ENCODE measurements at regions not wholly inside any gene's neighbourhood (a gene's known extent, or its start where the extent isn't known, plus 50 kb on each side); places are given as distances from the start of the nearest gene placed in this dataset.

DNA sequence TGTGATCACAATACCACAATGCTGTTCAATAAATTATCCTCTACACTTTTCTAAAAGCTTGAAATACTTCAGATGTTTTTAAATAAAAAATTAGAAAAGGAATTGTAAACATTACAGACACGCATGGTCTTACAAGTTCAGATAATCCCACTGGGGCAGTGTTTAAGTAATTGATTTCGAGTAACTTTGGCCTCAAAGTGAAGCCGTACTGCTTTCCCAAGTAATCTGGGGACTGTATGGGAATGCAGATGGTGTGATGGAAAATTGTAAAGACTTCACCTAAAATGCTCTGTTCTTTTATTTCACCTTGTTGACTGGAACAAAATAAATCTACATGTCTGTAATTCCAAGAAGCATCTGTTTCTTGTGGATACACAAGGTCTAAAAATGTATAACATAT is 401.7 kb upstream of the LYPLAL1 start:
- Mint-ChIP-seq H3K9me3 (peaks cover 0 to 5% of the 10 kb centered on the region in 2 donors), H3K4me1 (ENCODE audit: low read depth) (no peaks in the 10 kb centered on the region), H3K27ac (no peak overlapping the region), H3K36me3 (ENCODE audit: insufficient read depth in 2 of 2) (no peaks in the 10 kb centered on the region), H3K4me3 (no peak overlapping the region), H3K27me3 (ENCODE audit: low read depth) (no peaks in the 10 kb centered on the region)
- DNase-seq (no peak), ATAC-seq (replicated peaks in 1 of 2) (no peak)

DNA sequence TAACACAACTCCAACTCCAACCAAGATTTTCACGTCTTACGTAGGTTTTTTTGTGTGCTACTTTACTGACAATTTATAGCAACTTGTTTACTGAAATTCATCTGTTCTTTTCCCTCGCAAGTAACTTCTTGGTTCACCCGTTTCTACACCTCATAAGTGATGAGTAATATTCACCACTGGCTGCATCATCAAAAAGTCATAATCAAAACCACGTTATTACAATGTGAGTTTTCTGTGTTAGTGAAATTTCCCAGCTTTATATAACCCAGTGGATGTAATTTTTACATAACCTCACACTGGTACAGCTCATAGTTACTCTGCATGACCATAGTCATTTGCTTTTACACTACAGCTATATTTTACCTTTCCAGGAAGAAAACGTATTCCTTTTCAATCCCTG is 401.1 kb upstream of the LYPLAL1 start:
- peaks cover 0 to 5% of the 10 kb centered on the region in 2 donors for H3K9me3 Mint-ChIP-seq
- no peaks in the 10 kb centered on the region for H3K27me3 Mint-ChIP-seq (ENCODE audit: low read depth)
- no peaks in the 10 kb centered on the region for H3K4me1 Mint-ChIP-seq (ENCODE audit: low read depth)
- H3K36me3 Mint-ChIP-seq (ENCODE audit: insufficient read depth in 2 of 2) = no peaks in the 10 kb centered on the region
- no peak overlapping the region for H3K4me3 Mint-ChIP-seq
- DNase-seq (no peak), ATAC-seq (replicated peaks in 1 of 2) (no peak)
- no peak overlapping the region for H3K27ac Mint-ChIP-seq

DNA sequence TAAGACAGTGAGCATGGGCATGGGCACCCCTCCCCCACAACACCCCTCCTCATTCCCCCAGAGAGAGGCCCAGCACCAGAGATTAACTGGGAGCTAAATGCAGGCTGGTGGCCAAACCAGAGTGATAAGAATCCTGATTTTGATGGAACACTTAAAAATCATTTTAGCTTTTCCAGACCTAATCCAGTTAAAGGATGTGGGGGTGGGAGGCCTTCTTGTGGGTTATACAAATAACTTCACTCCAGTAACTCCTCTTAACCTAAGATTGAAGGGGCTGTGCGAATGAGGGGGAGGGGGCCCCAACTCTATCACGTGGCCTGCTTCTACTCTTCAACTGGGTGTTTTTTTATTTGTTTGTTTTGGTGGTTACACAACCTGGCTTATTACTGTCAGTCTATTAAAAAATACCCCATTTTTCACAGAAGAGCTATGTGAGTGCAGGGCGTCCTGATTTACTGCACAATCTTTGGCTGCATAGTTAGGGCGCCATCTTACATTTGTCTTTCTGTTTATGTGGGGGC is 398.1 kb upstream of the LYPLAL1 start:
- H3K27ac Mint-ChIP-seq = no peak overlapping the region
- no peaks in the 10 kb centered on the region for H3K36me3 Mint-ChIP-seq (ENCODE audit: insufficient read depth in 2 of 2)
- no peaks in the 10 kb centered on the region for H3K4me1 Mint-ChIP-seq (ENCODE audit: low read depth)
- no peak overlapping the region for H3K4me3 Mint-ChIP-seq
- no peaks in the 10 kb centered on the region for H3K27me3 Mint-ChIP-seq (ENCODE audit: low read depth)
- H3K9me3 Mint-ChIP-seq = peaks cover 0 to 5% of the 10 kb centered on the region in 2 donors
- ATAC-seq (replicated peaks in 1 of 2) (no peak), DNase-seq (no peak)

DNA sequence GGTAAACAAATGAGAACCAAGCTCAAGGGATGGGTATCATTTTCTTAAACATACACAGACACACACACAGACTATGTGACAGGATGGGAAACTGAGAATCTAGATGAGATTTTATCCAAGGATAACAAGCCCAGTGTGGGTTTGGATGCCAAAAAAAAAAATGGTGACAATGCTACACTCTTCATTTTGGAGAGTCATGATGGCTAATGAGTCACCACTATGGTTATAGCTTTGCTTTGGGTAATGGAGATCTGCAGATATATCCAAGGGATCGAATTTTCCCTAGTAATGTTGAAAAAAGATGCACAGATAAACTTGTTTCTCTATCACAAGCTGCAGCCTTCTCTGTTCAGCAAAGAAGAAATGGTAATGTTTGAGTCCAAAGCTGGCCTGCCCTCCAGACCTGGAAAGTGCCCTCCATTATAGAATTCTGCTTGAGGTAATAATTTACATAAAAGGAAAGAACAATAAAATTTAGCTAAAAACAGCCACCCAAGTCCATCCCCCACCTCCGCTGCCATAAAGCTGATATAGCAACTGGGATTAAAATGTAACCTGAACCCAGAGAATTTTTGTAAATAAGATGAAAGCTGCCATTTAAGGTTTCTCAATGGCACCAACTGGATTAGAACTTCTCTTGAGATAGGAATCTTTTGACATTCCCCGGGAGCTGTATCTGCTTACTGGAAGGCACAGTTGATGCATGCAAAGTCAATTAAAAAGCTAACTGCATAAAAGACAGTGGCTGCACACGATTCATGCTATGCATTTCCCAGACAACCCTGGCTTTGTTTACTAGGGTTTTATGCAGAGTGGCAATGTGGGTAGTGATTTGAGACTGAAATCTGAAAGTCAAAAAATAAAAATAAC is 395.2 kb upstream of the LYPLAL1 start:
- ATAC-seq (replicated peaks in 1 of 2) (no peak), DNase-seq (no peak)
- H3K27ac Mint-ChIP-seq = no peak overlapping the region
- no peak overlapping the region for H3K4me3 Mint-ChIP-seq
- no peaks in the 10 kb centered on the region for H3K4me1 Mint-ChIP-seq (ENCODE audit: low read depth)
- H3K27me3 Mint-ChIP-seq (ENCODE audit: low read depth) = no peaks in the 10 kb centered on the region
- H3K9me3 Mint-ChIP-seq = peaks cover 0 to 2% of the 10 kb centered on the region in 2 donors
- no peaks in the 10 kb centered on the region for H3K36me3 Mint-ChIP-seq (ENCODE audit: insufficient read depth in 2 of 2)

DNA sequence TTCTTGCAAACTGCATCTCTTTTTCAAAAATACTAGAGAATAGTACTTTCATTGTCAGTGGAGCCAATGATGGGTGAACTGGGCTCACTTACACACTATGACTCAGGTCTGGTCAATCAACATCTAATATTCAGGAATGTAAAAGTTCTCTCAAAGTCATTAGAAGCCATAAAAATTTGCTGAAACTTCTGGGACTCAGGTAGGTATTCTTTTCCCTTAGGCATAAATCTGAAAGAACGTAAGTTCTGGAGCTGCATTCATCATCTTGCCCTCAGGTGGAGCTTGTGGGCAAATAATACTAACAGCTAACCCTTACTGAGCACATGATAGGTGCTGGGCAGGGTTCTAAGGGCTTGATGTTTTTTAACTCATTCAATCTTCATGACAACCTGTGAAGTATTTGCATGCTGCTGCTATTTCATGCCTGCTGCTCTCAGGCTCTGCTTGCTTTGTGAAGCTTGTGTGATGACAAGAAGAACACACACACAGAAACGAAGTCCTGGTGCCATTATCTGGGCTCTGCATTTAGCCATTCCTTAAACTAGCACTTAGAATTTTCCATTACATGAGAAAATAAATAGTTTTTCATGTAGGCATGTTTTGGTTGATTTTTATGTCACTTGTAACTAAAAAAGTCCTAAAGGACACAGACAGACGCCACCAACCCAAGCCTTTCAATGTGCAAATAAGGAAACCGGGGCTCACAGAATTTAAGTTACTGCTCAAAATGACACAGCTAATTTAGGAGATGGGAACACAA is 394.2 kb upstream of the LYPLAL1 start:
- DNase-seq (no peak), ATAC-seq (replicated peaks in 1 of 2) (no peak)
- Mint-ChIP-seq H3K9me3 (peaks cover 0 to 2% of the 10 kb centered on the region in 2 donors), H3K36me3 (ENCODE audit: insufficient read depth in 2 of 2) (no peaks in the 10 kb centered on the region), H3K27me3 (ENCODE audit: low read depth) (no peaks in the 10 kb centered on the region), H3K4me1 (ENCODE audit: low read depth) (no peaks in the 10 kb centered on the region), H3K4me3 (no peak overlapping the region), H3K27ac (no peak overlapping the region)

DNA sequence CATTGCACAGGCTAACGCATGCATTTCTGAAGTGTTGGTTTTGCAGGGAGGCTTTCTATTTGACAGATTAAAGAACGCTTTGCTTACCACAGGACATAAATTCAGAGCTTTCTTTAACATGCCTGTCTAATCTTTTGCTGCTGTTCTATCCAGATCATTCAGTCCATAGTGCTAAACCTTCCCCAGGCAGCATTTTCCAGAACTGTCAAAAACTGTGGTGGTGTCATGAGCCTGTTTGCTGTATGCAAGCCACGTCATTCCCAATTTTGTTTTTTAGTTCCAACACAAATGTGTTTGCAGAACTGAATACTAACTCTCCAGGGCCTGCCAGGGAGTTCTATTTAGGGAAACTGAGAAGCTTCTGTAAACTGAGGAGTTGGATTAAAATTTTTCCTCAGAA is 390.5 kb upstream of the LYPLAL1 start:
- no peak for ATAC-seq (replicated peaks in 1 of 2)
- H3K36me3 Mint-ChIP-seq (ENCODE audit: insufficient read depth in 2 of 2) = no peaks in the 10 kb centered on the region
- H3K27me3 Mint-ChIP-seq (ENCODE audit: low read depth) = no peaks in the 10 kb centered on the region
- H3K27ac Mint-ChIP-seq = no peak overlapping the region
- H3K9me3 Mint-ChIP-seq = peaks cover 0 to 2% of the 10 kb centered on the region in 2 donors
- H3K4me3 Mint-ChIP-seq = no peak overlapping the region
- H3K4me1 Mint-ChIP-seq (ENCODE audit: low read depth) = no peaks in the 10 kb centered on the region
- no peak for DNase-seq

DNA sequence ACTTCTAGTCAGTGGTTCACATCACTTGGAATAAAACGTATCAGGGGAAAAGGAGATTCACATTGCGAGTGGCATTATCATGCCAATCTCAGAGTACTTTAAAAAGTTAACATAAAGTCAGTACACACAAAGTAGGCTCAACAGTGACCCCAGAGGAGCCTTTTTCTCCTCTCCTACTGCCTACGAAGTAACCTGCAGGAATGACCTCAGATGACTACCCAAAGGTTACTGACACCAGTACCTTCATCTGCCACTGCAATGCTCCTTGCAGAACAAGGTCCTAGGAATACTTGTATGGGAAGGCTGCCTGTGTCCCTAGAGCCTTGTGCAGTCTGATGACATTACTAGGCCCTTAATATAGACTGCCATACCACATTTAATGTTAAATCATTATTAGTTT is 389.8 kb upstream of the LYPLAL1 start:
- no peak for ATAC-seq (replicated peaks in 1 of 2)
- no peaks in the 10 kb centered on the region for H3K4me1 Mint-ChIP-seq (ENCODE audit: low read depth)
- H3K4me3 Mint-ChIP-seq = no peak overlapping the region
- H3K9me3 Mint-ChIP-seq = peaks cover 1 to 4% of the 10 kb centered on the region in 2 donors
- no peak overlapping the region for H3K27ac Mint-ChIP-seq
- H3K27me3 Mint-ChIP-seq (ENCODE audit: low read depth) = no peaks in the 10 kb centered on the region
- DNase-seq = no peak
- no peaks in the 10 kb centered on the region for H3K36me3 Mint-ChIP-seq (ENCODE audit: insufficient read depth in 2 of 2)

DNA sequence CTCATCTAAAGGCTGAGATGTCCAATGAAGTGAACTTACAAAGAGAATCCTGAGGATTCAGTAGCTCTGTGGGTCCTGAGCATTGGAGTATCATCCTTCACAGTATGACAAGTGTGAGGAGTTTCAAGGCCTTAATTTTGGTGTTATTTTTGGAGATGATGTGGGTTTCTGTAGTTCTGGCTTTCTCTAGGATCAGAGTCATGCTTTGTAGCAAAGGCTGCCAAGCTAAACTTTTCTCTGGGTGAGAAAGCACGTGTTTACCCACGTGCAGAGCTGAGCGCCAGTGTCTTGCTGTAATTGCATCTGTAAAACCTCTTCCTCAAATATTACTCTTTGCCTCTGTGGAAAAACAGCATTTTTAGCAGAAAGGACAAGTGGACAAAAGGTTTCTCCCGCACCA is 387.8 kb upstream of the LYPLAL1 start:
- no peak for DNase-seq
- no peaks in the 10 kb centered on the region for H3K27me3 Mint-ChIP-seq (ENCODE audit: low read depth)

DNA sequence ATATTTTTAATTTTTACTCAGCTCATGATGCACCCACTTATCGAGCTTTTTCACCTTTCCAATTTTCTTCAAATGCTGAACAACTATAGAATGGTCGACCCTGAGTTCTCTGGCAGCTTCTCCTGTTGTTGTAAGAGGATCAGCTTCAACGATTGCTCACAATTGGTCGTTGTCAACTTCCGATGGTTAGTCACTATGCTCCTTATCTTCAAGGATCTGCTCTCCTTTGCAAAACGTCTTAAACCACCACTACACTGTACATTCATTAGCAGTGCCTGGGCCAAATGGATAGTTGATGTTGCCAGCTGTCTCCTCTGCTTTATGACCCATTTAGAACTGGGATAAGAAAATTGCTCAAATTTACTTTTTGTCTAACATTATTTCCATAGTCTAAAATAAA is 385.9 kb upstream of the LYPLAL1 start:
- no peaks in the 10 kb centered on the region for H3K4me1 Mint-ChIP-seq (ENCODE audit: low read depth)
- H3K4me3 Mint-ChIP-seq = no peak overlapping the region
- DNase-seq = no peak
- H3K36me3 Mint-ChIP-seq (ENCODE audit: insufficient read depth in 2 of 2) = no peaks in the 10 kb centered on the region
- no peak for ATAC-seq (replicated peaks in 1 of 2)
- H3K9me3 Mint-ChIP-seq = peaks cover 1 to 2% of the 10 kb centered on the region in 2 donors
- no peaks in the 10 kb centered on the region for H3K27me3 Mint-ChIP-seq (ENCODE audit: low read depth)
- no peak overlapping the region for H3K27ac Mint-ChIP-seq

More for the DNA sequence above, 387.8 kb upstream of the LYPLAL1 start:
- ATAC-seq (replicated peaks in 1 of 2) = no peak
- H3K4me3 Mint-ChIP-seq = no peak overlapping the region
- no peaks in the 10 kb centered on the region for H3K4me1 Mint-ChIP-seq (ENCODE audit: low read depth)
- H3K9me3 Mint-ChIP-seq = peaks cover 1 to 4% of the 10 kb centered on the region in 2 donors
- no peaks in the 10 kb centered on the region for H3K36me3 Mint-ChIP-seq (ENCODE audit: insufficient read depth in 2 of 2)
- H3K27ac Mint-ChIP-seq = no peak overlapping the region

DNA sequence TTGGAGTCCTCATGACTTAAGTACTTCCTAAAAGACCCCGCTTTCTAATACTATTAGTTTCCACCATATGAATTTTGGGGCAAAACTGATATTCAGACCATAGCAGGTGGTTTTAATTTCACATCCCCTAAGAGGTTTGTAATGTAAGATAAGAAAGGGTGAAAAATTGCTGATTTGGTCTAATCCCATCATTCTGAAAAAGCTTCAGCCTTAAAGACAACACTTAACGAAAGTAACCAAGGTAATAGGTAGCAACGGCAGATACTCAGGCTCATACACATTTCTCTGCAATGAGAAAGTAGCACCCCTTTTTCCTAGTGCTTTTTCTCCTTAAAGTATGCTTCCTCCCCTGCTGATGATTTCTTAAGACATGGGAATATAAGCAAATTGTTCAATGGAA is 376.9 kb upstream of the LYPLAL1 start:
- H3K9me3 Mint-ChIP-seq = peaks cover 2 to 3% of the 10 kb centered on the region in 2 donors
- no peaks in the 10 kb centered on the region for H3K4me1 Mint-ChIP-seq (ENCODE audit: low read depth)
- no peak for ATAC-seq (replicated peaks in 1 of 2)
- H3K36me3 Mint-ChIP-seq (ENCODE audit: insufficient read depth in 2 of 2) = no peaks in the 10 kb centered on the region
- H3K4me3 Mint-ChIP-seq = no peak overlapping the region
- no peak for DNase-seq
- no peaks in the 10 kb centered on the region for H3K27me3 Mint-ChIP-seq (ENCODE audit: low read depth)
- no peak overlapping the region for H3K27ac Mint-ChIP-seq

DNA sequence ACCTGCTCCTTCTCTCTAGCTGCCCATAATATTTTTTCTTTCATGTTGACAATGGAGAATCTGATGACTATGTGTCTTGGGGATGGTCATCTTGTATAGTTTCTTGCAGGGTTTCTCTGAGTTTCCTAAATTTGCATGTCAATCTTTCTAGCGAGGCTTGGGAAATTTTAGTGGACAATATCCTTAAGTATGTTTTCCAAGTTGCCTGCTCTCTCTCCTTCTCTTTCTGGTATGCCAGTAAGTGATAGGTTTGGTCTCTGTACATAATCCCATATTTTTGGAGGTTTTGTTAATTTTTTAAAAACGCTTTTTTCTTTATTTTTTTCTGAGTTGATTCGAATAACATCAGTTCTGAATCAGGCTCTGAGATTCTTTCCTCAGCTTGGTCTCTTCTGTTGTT is 370.9 kb upstream of the LYPLAL1 start:
- ATAC-seq (replicated peaks in 1 of 2) = no peak
- Mint-ChIP-seq H3K36me3 (ENCODE audit: insufficient read depth in 2 of 2) (no peaks in the 10 kb centered on the region), H3K27me3 (ENCODE audit: low read depth) (no peaks in the 10 kb centered on the region), H3K4me1 (ENCODE audit: low read depth) (no peaks in the 10 kb centered on the region), H3K27ac (no peak overlapping the region), H3K4me3 (no peak overlapping the region), H3K9me3 (peaks cover 2 to 6% of the 10 kb centered on the region in 2 donors)
- DNase-seq = no peak

DNA sequence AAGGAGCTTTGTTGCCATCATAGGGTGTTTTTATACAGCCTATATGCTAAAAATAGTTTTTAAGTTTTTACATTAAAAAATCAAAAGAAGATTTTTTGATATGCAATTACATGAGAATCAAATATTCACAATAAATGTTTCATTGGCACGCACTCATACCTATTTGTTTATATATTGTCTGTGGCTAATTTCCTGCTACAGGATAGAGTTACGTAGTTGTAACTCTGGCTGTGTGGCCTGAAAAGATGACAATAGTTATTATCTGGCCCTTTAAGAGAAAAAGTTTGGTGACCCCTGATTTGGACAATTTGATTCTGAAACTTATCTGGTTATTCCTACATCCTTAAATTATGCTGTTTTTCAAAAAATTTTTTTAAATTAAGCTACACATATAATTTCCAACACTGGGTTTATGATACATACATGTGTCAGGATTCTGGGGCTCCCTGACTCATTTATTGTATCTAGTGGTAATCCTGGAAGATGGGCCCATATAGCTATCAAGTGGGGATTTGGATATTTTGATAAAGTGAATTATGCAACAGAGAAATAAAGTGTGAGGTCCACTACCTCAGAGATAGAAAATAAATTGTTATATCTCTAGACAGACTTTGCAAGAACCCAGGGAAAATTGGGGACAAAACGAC is 370.2 kb upstream of the LYPLAL1 start:
- Mint-ChIP-seq H3K27me3 (ENCODE audit: low read depth) (no peaks in the 10 kb centered on the region), H3K36me3 (ENCODE audit: insufficient read depth in 2 of 2) (no peaks in the 10 kb centered on the region), H3K4me1 (ENCODE audit: low read depth) (no peaks in the 10 kb centered on the region), H3K27ac (no peak overlapping the region), H3K4me3 (no peak overlapping the region), H3K9me3 (peaks cover 2 to 10% of the 10 kb centered on the region in 2 donors)
- DNase-seq (no peak), ATAC-seq (replicated peaks in 1 of 2) (no peak)

All from activated T-cell treated with anti-CD3 and anti-CD28 coated beads, Interleukin-2, amount 50 U/mL, for 72 hours (primary cell).